22Rv1 (cell line): ENCODE measurements at regions not wholly inside any gene's neighbourhood (a gene's known extent, or its start where the extent isn't known, plus 50 kb on each side); places are given as distances from the start of the nearest gene placed in this dataset.

Experiments
- H3K27ac ChIP-seq: fragments of 450-650 bp; 2 replicates; pipeline ENCODE4 v1.5.1; 2017
- ZFX ChIP-seq: fragments of 450-650 bp; IDR thresholded peaks from 2 replicates; pipeline ENCODE4 v1.6.1; 2017; ENCODE audit warnings: antibody characterized with exemption, borderline replicate concordance
- TF ChIP-seq, protein P1 (sequence below): fragments of 450-650 bp; IDR thresholded peaks from 2 replicates; pipeline ENCODE4 v1.5.1; 2017; ENCODE audit warnings: mild to moderate bottlenecking

DNA sequence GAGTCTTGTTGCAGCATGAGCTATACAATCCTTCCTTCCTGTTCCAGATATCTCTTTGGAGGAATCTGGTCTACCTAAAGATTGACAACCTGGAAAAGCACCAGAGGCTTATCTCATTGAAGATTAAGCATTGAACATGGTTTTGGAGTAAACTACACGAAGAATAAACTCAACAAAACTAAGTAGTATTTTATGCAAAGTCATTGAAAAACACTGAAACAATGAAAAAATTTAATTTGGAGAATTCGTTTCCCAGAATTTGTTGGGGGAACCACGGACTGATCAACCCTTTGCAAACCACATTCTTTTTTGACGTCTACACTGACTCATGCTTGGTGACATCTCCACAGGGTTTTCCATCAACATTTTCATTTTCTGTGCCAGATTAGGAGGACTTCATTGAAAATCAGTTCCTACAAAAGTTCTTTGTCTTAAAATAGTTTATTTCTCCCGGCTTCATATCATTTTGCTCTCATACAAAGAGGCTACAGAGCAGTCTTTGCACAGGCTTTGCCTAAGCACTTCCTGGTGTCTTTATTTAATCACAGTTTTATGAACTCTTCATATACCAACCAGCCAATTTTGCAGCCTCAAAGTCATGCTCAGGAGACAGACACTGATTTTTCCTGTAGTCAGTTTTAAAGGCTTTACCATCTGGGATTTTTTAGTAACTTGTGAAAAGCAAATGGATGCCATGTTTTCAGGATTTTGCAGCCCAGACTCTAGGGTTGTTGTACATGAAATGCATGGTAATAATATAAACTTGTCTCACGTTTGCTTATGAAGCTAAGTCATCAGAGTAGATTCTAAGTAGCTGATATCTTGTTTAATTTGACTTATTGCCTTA is 186.3 kb downstream of the C11orf91 start:
- no peak overlapping the region for H3K27ac ChIP-seq
- TF ChIP-seq, protein P1, sequence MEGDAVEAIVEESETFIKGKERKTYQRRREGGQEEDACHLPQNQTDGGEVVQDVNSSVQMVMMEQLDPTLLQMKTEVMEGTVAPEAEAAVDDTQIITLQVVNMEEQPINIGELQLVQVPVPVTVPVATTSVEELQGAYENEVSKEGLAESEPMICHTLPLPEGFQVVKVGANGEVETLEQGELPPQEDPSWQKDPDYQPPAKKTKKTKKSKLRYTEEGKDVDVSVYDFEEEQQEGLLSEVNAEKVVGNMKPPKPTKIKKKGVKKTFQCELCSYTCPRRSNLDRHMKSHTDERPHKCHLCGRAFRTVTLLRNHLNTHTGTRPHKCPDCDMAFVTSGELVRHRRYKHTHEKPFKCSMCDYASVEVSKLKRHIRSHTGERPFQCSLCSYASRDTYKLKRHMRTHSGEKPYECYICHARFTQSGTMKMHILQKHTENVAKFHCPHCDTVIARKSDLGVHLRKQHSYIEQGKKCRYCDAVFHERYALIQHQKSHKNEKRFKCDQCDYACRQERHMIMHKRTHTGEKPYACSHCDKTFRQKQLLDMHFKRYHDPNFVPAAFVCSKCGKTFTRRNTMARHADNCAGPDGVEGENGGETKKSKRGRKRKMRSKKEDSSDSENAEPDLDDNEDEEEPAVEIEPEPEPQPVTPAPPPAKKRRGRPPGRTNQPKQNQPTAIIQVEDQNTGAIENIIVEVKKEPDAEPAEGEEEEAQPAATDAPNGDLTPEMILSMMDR: no peak
- TF ChIP-seq ZFX: no peak

DNA sequence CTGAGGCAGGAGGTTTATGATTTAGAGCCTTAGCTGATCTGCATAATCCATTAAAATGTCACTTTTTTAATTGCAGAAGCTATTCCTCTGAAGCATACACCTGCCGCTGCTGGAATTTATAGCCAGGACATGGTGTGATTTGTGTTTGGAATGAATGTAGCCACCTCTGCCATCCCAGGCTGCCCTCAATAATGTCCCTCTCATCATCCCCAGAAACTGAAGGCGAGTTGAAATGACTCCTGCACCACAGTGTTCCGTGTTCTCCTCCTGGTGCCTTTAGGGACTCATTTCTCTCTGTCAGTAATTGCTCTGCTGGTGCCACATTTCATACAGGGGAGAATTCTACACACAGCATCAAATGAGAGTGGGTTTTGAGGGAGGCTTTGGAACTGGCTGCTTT is 191.0 kb downstream of the C11orf91 start:
- no peak for TF ChIP-seq ZFX
- TF ChIP-seq, protein P1: no peak
- H3K27ac ChIP-seq: no peak overlapping the region

DNA sequence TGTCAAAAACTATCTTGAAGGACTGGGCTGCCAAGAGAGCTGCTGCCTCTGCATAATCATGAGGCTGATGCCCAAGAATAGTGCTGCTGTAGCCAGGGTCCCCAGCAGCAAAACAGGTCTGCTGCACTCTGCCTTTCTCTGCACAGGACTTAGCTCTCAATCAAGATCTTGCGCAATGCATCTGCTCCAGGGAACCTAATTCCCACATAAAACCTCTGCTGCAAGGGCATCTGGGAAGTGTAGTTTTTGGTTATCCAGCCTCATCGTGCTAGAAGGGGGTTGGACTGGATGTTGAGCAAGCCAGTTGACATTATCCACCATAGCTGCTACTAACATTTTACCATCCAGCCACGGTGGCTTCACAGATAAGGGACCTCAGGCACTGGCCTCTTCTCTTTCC is 192.7 kb downstream of the C11orf91 start:
- no peak for TF ChIP-seq ZFX
- TF ChIP-seq, protein P1: no peak
- H3K27ac ChIP-seq: no peak overlapping the region

DNA sequence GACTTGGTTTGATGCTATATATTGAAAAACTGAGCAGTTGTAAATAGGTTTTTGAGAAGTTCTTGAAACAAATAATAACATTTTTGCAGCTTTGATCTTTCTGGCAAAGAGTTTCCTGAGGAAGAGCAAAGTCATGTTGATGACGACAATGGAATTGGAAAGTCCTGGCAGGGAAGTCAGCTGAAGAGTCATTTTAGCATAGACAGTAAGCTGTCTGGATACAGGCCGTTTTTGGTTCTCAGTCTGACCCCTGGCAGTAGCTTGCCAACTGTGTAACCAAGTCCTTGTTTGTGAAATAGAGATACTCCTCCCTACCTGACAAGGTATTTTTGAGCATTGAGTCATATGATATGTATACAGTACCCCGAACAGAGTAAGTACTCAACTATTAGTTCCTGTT is 193.3 kb downstream of the C11orf91 start:
- no peak for TF ChIP-seq ZFX
- TF ChIP-seq, protein P1: no peak
- H3K27ac ChIP-seq: no peak overlapping the region

DNA sequence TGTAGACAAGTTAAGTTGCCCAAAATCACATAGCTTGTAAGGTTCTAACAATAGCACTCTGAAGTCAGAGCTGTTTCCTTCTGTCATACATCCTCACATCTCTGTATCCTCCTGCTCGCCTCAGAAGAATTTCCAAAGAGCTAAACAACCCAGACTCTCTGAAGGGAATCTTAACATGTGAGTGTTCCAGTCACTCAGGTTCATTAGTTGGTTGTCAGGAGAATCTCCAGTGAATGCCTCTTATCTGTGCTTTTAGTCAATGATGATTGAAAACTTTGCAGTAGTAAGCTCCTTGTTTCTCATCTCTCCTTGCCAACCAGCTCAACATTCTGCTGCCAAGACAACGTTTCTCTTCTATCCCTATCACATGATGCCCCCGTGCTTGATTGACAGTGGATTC is 195.5 kb downstream of the C11orf91 start:
- H3K27ac ChIP-seq: no peak overlapping the region
- TF ChIP-seq, protein P1: no peak
- TF ChIP-seq ZFX: no peak

DNA sequence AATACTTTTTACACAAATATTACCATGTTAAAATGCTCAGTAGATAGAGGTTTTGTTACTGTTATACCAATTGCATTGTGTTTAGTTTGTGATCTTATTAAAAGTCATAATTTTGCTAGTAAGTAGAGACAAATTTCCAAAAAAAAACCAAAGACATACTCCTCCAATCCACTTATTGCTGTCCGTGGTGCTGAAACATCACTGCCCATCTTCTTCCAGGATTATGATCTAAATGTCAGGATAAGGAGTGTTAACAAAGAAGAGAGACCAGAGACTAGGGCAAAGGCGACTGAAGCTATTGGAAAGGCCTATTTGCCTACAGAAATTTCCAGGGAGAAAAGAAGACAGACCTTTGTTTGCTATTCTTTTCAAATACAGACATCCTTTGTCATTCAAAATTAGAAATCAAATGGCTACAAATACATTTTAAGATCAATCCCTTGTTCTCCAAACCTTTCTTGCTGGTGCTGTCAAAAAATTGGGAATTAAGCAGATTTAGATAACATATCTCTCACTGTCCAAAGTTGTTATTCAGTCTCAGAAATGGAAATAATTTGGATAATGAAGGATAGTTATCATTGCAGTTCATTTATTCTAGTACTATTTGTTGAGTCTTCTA is 199.7 kb downstream of the C11orf91 start:
- TF ChIP-seq, protein P1: no peak
- TF ChIP-seq ZFX: no peak
- H3K27ac ChIP-seq: no peak overlapping the region

DNA sequence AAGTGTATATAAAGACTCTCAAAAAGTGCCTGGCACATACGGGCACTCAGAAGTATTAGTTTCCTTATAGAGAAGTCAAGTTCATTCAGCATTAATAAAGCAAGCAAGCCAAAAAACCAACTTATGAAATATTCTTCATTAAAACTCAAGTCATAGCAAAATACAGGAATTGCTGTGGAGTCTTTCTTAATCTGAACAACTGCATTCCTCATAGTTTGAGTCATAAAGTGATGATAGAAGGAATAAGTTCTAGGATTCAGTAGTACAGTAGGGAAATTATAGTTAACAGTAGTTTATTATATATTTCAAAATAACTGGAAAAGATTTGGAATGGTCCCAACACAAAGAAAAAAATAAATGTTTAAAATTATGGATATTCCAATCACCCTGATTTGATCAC is 200.3 kb downstream of the C11orf91 start:
- H3K27ac ChIP-seq: no peak overlapping the region
- no peak for TF ChIP-seq ZFX
- TF ChIP-seq, protein P1: no peak
